ENCODE measurements at regions not wholly inside any gene's neighbourhood (a gene's known extent, or its start where the extent isn't known, plus 50 kb on each side); places are given as distances from the start of the nearest gene placed in this dataset.

DNA sequence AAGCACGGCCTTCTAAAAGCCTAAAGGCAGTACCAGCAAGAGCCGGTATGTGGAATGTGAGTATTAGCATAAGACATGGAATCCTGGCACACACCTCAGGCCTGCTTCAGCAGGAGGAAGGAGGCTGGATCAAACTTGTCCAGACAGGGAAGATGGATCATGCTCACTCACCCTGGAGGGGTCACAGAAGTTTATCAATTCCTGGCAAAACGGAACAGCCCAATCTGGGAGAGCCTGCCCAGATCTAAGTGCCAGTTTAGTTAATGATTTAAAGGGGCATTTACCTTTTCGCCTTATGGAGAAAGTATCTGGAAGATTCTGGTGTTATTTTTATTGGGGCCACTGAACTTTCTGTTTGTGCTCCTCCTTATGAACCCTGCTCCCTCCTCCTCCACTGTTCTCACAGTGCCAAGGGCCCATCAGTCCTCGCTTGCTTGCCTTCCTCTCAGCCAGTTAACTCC is 58.3 kb upstream of the NFE2L2 start:
- Mint-ChIP-seq H3K27me3 (ENCODE audit: insufficient read depth, low read depth) (no peaks in the 10 kb centered on the region), H3K4me1 (no peaks in the 10 kb centered on the region), H3K9me3 (no peaks in the 10 kb centered on the region), H3K4me3 (no peak overlapping the region), H3K36me3 (peaks cover 5% of the 10 kb centered on the region), H3K27ac (no peak overlapping the region)
- H3K4me1 ChIP-seq = no peaks in the 10 kb centered on the region
- no peak overlapping the region for H3K4me3 ChIP-seq
- H3K9ac ChIP-seq = no peak overlapping the region
- no peak overlapping the region for H3K4me2 ChIP-seq
- H2AFZ ChIP-seq (replicated peaks) = no peak overlapping the region
- TF ChIP-seq, protein P1, sequence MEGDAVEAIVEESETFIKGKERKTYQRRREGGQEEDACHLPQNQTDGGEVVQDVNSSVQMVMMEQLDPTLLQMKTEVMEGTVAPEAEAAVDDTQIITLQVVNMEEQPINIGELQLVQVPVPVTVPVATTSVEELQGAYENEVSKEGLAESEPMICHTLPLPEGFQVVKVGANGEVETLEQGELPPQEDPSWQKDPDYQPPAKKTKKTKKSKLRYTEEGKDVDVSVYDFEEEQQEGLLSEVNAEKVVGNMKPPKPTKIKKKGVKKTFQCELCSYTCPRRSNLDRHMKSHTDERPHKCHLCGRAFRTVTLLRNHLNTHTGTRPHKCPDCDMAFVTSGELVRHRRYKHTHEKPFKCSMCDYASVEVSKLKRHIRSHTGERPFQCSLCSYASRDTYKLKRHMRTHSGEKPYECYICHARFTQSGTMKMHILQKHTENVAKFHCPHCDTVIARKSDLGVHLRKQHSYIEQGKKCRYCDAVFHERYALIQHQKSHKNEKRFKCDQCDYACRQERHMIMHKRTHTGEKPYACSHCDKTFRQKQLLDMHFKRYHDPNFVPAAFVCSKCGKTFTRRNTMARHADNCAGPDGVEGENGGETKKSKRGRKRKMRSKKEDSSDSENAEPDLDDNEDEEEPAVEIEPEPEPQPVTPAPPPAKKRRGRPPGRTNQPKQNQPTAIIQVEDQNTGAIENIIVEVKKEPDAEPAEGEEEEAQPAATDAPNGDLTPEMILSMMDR (IDR thresholded peaks at IDR 0.05) = no peak
- TF ChIP-seq EZH2 (IDR thresholded peaks at IDR 0.05) (no peak), EZH2phosphoT487 (IDR thresholded peaks at IDR 0.05) (no peak)
- no peaks in the 10 kb centered on the region for H3K36me3 ChIP-seq
- H3K27me3 ChIP-seq = no peaks in the 10 kb centered on the region
- H3K9me3 ChIP-seq (ENCODE audit: low read depth) = no peaks in the 10 kb centered on the region
- no peaks in the 10 kb centered on the region for H3K79me2 ChIP-seq (ENCODE audit: low read depth)
- no peak for DNase-seq (ENCODE audit: low spot score)
- no peak overlapping the region for H3K27ac ChIP-seq
- H4K20me1 ChIP-seq (ENCODE audit: low read depth) = no peaks in the 10 kb centered on the region
- H3F3A ChIP-seq (ENCODE audit: low read depth) = no peaks in the 10 kb centered on the region

DNA sequence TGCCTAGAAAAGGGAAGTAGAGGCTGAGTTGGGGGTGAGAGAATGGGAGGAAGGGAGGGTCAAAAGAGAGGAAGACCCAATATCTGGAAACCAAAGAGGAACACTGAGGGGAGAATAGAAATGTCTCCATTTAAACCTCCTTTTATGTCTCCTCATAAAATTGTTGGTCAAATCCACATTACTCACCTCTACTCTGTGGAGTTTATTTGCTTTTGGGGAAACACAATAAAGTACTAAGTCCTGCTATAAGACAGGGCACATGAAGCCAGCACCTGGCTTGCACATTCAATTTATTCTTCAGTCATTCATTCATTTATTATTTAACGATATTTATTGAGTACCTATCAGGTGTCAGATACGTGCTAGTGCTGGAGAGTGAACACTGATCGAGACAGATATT is 60.3 kb upstream of the NFE2L2 start:
- H3K9ac ChIP-seq = no peak overlapping the region
- H3K4me3 Mint-ChIP-seq = no peak overlapping the region
- H3K9me3 ChIP-seq (ENCODE audit: low read depth) = no peaks in the 10 kb centered on the region
- H3K36me3 Mint-ChIP-seq = peaks cover 5% of the 10 kb centered on the region
- H3K4me2 ChIP-seq = no peak overlapping the region
- no peaks in the 10 kb centered on the region for H4K20me1 ChIP-seq (ENCODE audit: low read depth)
- H3F3A ChIP-seq (ENCODE audit: low read depth) = no peaks in the 10 kb centered on the region
- no peak for DNase-seq (ENCODE audit: low spot score)
- TF ChIP-seq EZH2 (IDR thresholded peaks at IDR 0.05) = no peak
- TF ChIP-seq, protein P1 (IDR thresholded peaks at IDR 0.05) = no peak
- no peaks in the 10 kb centered on the region for H3K27me3 ChIP-seq
- H3K9me3 Mint-ChIP-seq = no peaks in the 10 kb centered on the region
- H3K4me1 ChIP-seq = no peaks in the 10 kb centered on the region
- no peak overlapping the region for H3K27ac Mint-ChIP-seq
- no peak overlapping the region for H3K27ac ChIP-seq
- no peaks in the 10 kb centered on the region for H3K36me3 ChIP-seq
- H3K4me1 Mint-ChIP-seq = no peaks in the 10 kb centered on the region
- no peak overlapping the region for H2AFZ ChIP-seq (replicated peaks)
- H3K79me2 ChIP-seq (ENCODE audit: low read depth) = no peaks in the 10 kb centered on the region
- H3K4me3 ChIP-seq = no peak overlapping the region
- H3K27me3 Mint-ChIP-seq (ENCODE audit: insufficient read depth, low read depth) = no peaks in the 10 kb centered on the region

- no peak overlapping the region for H2AFZ ChIP-seq (replicated peaks)
- no peaks in the 10 kb centered on the region for H3K4me1 ChIP-seq
- no peak overlapping the region for H3K27ac Mint-ChIP-seq
- H3K27me3 Mint-ChIP-seq (ENCODE audit: insufficient read depth, low read depth) = no peaks in the 10 kb centered on the region
- H3K4me3 ChIP-seq = no peak overlapping the region
- no peaks in the 10 kb centered on the region for H4K20me1 ChIP-seq (ENCODE audit: low read depth)
- H3K36me3 Mint-ChIP-seq = peaks cover 5% of the 10 kb centered on the region
- no peaks in the 10 kb centered on the region for H3K4me1 Mint-ChIP-seq
- H3K4me3 Mint-ChIP-seq = no peak overlapping the region
- no peak overlapping the region for H3K9ac ChIP-seq
- no peaks in the 10 kb centered on the region for H3K27me3 ChIP-seq
- no peaks in the 10 kb centered on the region for H3K79me2 ChIP-seq (ENCODE audit: low read depth)
- TF ChIP-seq, protein P1 (IDR thresholded peaks at IDR 0.05) = no peak
- TF ChIP-seq EZH2phosphoT487 (IDR thresholded peaks at IDR 0.05) = no peak
- no peak overlapping the region for H3K4me2 ChIP-seq
- H3K9me3 Mint-ChIP-seq = no peaks in the 10 kb centered on the region
- no peaks in the 10 kb centered on the region for H3K36me3 ChIP-seq
- no peaks in the 10 kb centered on the region for H3K9me3 ChIP-seq (ENCODE audit: low read depth)
- H3K27ac ChIP-seq = no peak overlapping the region
- H3F3A ChIP-seq (ENCODE audit: low read depth) = no peaks in the 10 kb centered on the region
- DNase-seq (ENCODE audit: low spot score) = no peak
These were observed 61.0 kb upstream of the NFE2L2 start for GRCh38 chr2:177325554-177325953.

GRCh38 chr2:177326005-177326404 is 61.5 kb upstream of the NFE2L2 start:
- no peaks in the 10 kb centered on the region for H3K4me1 ChIP-seq
- no peak overlapping the region for H2AFZ ChIP-seq (replicated peaks)
- H3K27me3 Mint-ChIP-seq (ENCODE audit: insufficient read depth, low read depth) = no peaks in the 10 kb centered on the region
- no peak overlapping the region for H3K4me3 ChIP-seq
- H3K4me3 Mint-ChIP-seq = no peak overlapping the region
- no peak overlapping the region for H3K9ac ChIP-seq
- no peak overlapping the region for H3K4me2 ChIP-seq
- H3K4me1 Mint-ChIP-seq = no peaks in the 10 kb centered on the region
- H3F3A ChIP-seq (ENCODE audit: low read depth) = no peaks in the 10 kb centered on the region
- H3K36me3 Mint-ChIP-seq = peaks cover 5% of the 10 kb centered on the region
- H4K20me1 ChIP-seq (ENCODE audit: low read depth) = no peaks in the 10 kb centered on the region
- no peak for DNase-seq (ENCODE audit: low spot score)
- no peaks in the 10 kb centered on the region for H3K36me3 ChIP-seq
- H3K27ac ChIP-seq = no peak overlapping the region
- H3K79me2 ChIP-seq (ENCODE audit: low read depth) = no peaks in the 10 kb centered on the region
- no peak overlapping the region for H3K27ac Mint-ChIP-seq
- H3K9me3 ChIP-seq (ENCODE audit: low read depth) = no peaks in the 10 kb centered on the region
- no peaks in the 10 kb centered on the region for H3K27me3 ChIP-seq
- TF ChIP-seq EZH2phosphoT487 (IDR thresholded peaks at IDR 0.05) = no peak
- TF ChIP-seq, protein P1 (IDR thresholded peaks at IDR 0.05) = no peak
- no peak for TF ChIP-seq EZH2 (IDR thresholded peaks at IDR 0.05)
- H3K9me3 Mint-ChIP-seq = no peaks in the 10 kb centered on the region
